Smooth muscle cell (in vitro differentiated cells): ENCODE measurements at regions not wholly inside any gene's neighbourhood (a gene's known extent, or its start where the extent isn't known, plus 50 kb on each side); places are given as distances from the start of the nearest gene placed in this dataset.

Experiments
- DNase-seq: peaks from one replicate; lab custom pipeline; 2025; ENCODE audit not compliant: unreplicated experiment; lab: John Stamatoyannopoulos, UW
- H2AFZ ChIP-seq: fragments of 200-600 bp; sonication (generic); 2 replicates; pipeline ENCODE4 v1.6.0; 2016; ENCODE audit warnings: antibody characterized with exemption, low read depth, mild to moderate bottlenecking
- H3F3A ChIP-seq: fragments of 200-600 bp; sonication (generic); 2 replicates; pipeline ENCODE4 v1.6.0; 2017; ENCODE audit warnings: antibody characterized with exemption, low read depth
- H3K27ac ChIP-seq: fragments of 200-600 bp; sonication (generic); 2 replicates; pipeline ENCODE4 v1.5.1; 2016; ENCODE audit warnings: low read depth, mild to moderate bottlenecking
- H3K27me3 ChIP-seq: fragments of 200-600 bp; sonication (generic); 2 replicates; pipeline ENCODE4 v1.6.1; 2016; ENCODE audit warnings: low read depth, mild to moderate bottlenecking
- H3K36me3 ChIP-seq: fragments of 200-600 bp; sonication (generic); 2 replicates; pipeline ENCODE4 v1.5.1; 2016; ENCODE audit warnings: low read depth
- H3K4me1 ChIP-seq: fragments of 200-600 bp; sonication (generic); 2 replicates; pipeline ENCODE4 v1.5.1; 2016; ENCODE audit warnings: low read depth
- H3K4me2 ChIP-seq: fragments of 200-600 bp; sonication (generic); 2 replicates; pipeline ENCODE4 v1.6.0; 2016; ENCODE audit warnings: mild to moderate bottlenecking
- H3K4me3 ChIP-seq: fragments of 200-600 bp; sonication (generic); 2 replicates; pipeline ENCODE4 v1.5.1; 2016; ENCODE audit warnings: mild to moderate bottlenecking
- H3K79me2 ChIP-seq: fragments of 200-600 bp; sonication (generic); 2 replicates; pipeline ENCODE4 v1.6.0; 2016; ENCODE audit warnings: low read depth, mild to moderate bottlenecking
- H3K9ac ChIP-seq: fragments of 200-600 bp; sonication (generic); 2 replicates; pipeline ENCODE4 v1.6.0; 2016; ENCODE audit warnings: low read depth
- H3K9me3 ChIP-seq: fragments of 200-600 bp; sonication (generic); replicated peaks from 2 replicates; pipeline ENCODE4 v1.5.1; 2016; ENCODE audit warnings: low read depth
- H4K20me1 ChIP-seq: fragments of 200-600 bp; sonication (generic); 2 replicates; pipeline ENCODE4 v1.6.0; 2016; ENCODE audit warnings: low read depth
- CTCF ChIP-seq: fragments of 200-600 bp; sonication (generic); IDR thresholded peaks from 2 replicates; pipeline ENCODE4 v1.5.1; 2017; ENCODE audit warnings: borderline replicate concordance, mild to moderate bottlenecking, antibody characterized with exemption; ENCODE audit not compliant: insufficient read depth, poor library complexity, severe bottlenecking
- WGBS: methylation state at CpG from one replicate; pipeline ENCODE4 v1.1.7; 2016; ENCODE audit warnings: low lambda C conversion rate; 5-methylcytosine and 5-hydroxymethylcytosine counted together

GRCh38 chr3:174347474-174348138, 511.5 kb upstream of the NAALADL2 start:
- WGBS = 100% methylated on average over 2 of the region's 2 CpGs
- peaks cover 3% of the 10 kb centered on the region for H3F3A ChIP-seq
- H3K4me2 ChIP-seq = no peak overlapping the region
- no peak overlapping the region for H3K27ac ChIP-seq
- no peak overlapping the region for H3K4me3 ChIP-seq
- DNase-seq = no peak
- H2AFZ ChIP-seq = no peak overlapping the region
- H3K27me3 ChIP-seq = no peaks in the 10 kb centered on the region
- no peaks in the 10 kb centered on the region for H3K9me3 ChIP-seq
- no peaks in the 10 kb centered on the region for H3K4me1 ChIP-seq
- no peaks in the 10 kb centered on the region for H3K36me3 ChIP-seq
- no peak for TF ChIP-seq CTCF
- H3K9ac ChIP-seq = no peak overlapping the region
- no peaks in the 10 kb centered on the region for H4K20me1 ChIP-seq
- no peaks in the 10 kb centered on the region for H3K79me2 ChIP-seq

- Histone ChIP-seq H3K79me2 (no peaks in the 10 kb centered on the region), H3K27ac (no peak overlapping the region), H3K9ac (no peak overlapping the region), H2AFZ (no peak overlapping the region), H4K20me1 (no peaks in the 10 kb centered on the region), H3K4me1 (no peaks in the 10 kb centered on the region), H3K36me3 (no peaks in the 10 kb centered on the region), H3K4me3 (no peak overlapping the region), H3K4me2 (no peak overlapping the region), H3K9me3 (no peaks in the 10 kb centered on the region), H3F3A (no peaks in the 10 kb centered on the region), H3K27me3 (no peaks in the 10 kb centered on the region)
- no peak for TF ChIP-seq CTCF
- no peak for DNase-seq
These were observed 506.9 kb upstream of the NAALADL2 start for GRCh38 chr3:174352227-174352626.

- Histone ChIP-seq H3K4me3 (no peak overlapping the region), H3K27me3 (no peaks in the 10 kb centered on the region), H3K4me2 (no peak overlapping the region), H3F3A (no peaks in the 10 kb centered on the region), H4K20me1 (no peaks in the 10 kb centered on the region), H3K36me3 (no peaks in the 10 kb centered on the region), H3K4me1 (no peaks in the 10 kb centered on the region), H3K79me2 (no peaks in the 10 kb centered on the region), H3K9ac (no peak overlapping the region), H3K27ac (no peak overlapping the region), H3K9me3 (no peaks in the 10 kb centered on the region), H2AFZ (no peak overlapping the region)
- no peak for DNase-seq
- WGBS = 6% methylated on average over 1 of the region's 1 CpG
- TF ChIP-seq CTCF = no peak
These were observed 503.6 kb upstream of the NAALADL2 start for GRCh38 chr3:174355505-174355904.

GRCh38 chr3:174356596-174356995, 502.5 kb upstream of the NAALADL2 start:
- 77% methylated on average over 1 of the region's 1 CpG for WGBS
- no peak overlapping the region for H2AFZ ChIP-seq
- H3K9ac ChIP-seq = no peak overlapping the region
- no peaks in the 10 kb centered on the region for H4K20me1 ChIP-seq
- H3K79me2 ChIP-seq = no peaks in the 10 kb centered on the region
- H3K9me3 ChIP-seq = no peaks in the 10 kb centered on the region
- H3F3A ChIP-seq = no peaks in the 10 kb centered on the region
- no peak overlapping the region for H3K4me2 ChIP-seq
- no peak for TF ChIP-seq CTCF
- H3K27me3 ChIP-seq = no peaks in the 10 kb centered on the region
- DNase-seq = no peak
- H3K4me3 ChIP-seq = no peak overlapping the region
- no peaks in the 10 kb centered on the region for H3K4me1 ChIP-seq
- no peaks in the 10 kb centered on the region for H3K36me3 ChIP-seq
- H3K27ac ChIP-seq = no peak overlapping the region
